ENCODE measurements at regions not wholly inside any gene's neighbourhood (a gene's known extent, or its start where the extent isn't known, plus 50 kb on each side); places are given as distances from the start of the nearest gene placed in this dataset.
"Not testable (repeated sequence)": the region's sequence is repeated elsewhere in the genome, so short reads cannot be mapped to it uniquely, and the experiment has no call there.

- not testable (repeated sequence) for H3K9me3 Mint-ChIP-seq; H3K4me1 Mint-ChIP-seq; H3K36me3 Mint-ChIP-seq; DNase-seq (ENCODE audit: low spot score in 2 of 2); H3K27ac Mint-ChIP-seq; ATAC-seq (ENCODE audit: low read depth); H3K4me3 Mint-ChIP-seq
- H3K27me3 Mint-ChIP-seq: peaks cover 20% of the 10 kb centered on the region
Observed at GRCh38 chr6:28687309-28687981, 161.8 kb downstream of the GPX5 start.

- not testable (repeated sequence) for H3K36me3 Mint-ChIP-seq
Observed at GRCh38 chr6:28691991-28692390, 166.3 kb downstream of the GPX5 start.

GRCh38 chr6:28693033-28693750 is 167.5 kb downstream of the GPX5 start:
- H3K36me3 Mint-ChIP-seq: no peaks in the 10 kb centered on the region
- H3K9me3 Mint-ChIP-seq: peaks cover 2% of the 10 kb centered on the region
- no peak overlapping the region for H3K4me3 Mint-ChIP-seq
- H3K4me1 Mint-ChIP-seq: peaks cover 2% of the 10 kb centered on the region
- ATAC-seq (ENCODE audit: low read depth): no peak
- H3K27ac Mint-ChIP-seq: no peak overlapping the region
- DNase-seq (ENCODE audit: low spot score in 2 of 2): no peak
- peaks cover 43% of the 10 kb centered on the region for H3K27me3 Mint-ChIP-seq

More at GRCh38 chr6:28691991-28692390, 166.3 kb downstream of the GPX5 start:
- DNase-seq (ENCODE audit: low spot score in 2 of 2); H3K9me3 Mint-ChIP-seq; ATAC-seq (ENCODE audit: low read depth); H3K27ac Mint-ChIP-seq; H3K4me3 Mint-ChIP-seq; H3K4me1 Mint-ChIP-seq: not testable (repeated sequence)
- H3K27me3 Mint-ChIP-seq: peaks cover 36% of the 10 kb centered on the region

GRCh38 chr6:28693751-28694443 is 168.2 kb downstream of the GPX5 start:
- ATAC-seq (ENCODE audit: low read depth): no peak
- no peak overlapping the region for H3K4me3 Mint-ChIP-seq
- peaks cover 2% of the 10 kb centered on the region for H3K9me3 Mint-ChIP-seq
- H3K36me3 Mint-ChIP-seq: no peaks in the 10 kb centered on the region
- peaks cover 2% of the 10 kb centered on the region for H3K4me1 Mint-ChIP-seq
- peaks cover 48% of the 10 kb centered on the region for H3K27me3 Mint-ChIP-seq
- DNase-seq (ENCODE audit: low spot score in 2 of 2): no peak
- no peak overlapping the region for H3K27ac Mint-ChIP-seq

GRCh38 chr6:28695715-28696114 is 170.0 kb downstream of the GPX5 start:
- peaks cover 2% of the 10 kb centered on the region for H3K4me1 Mint-ChIP-seq
- peaks cover 2% of the 10 kb centered on the region for H3K9me3 Mint-ChIP-seq
- H3K36me3 Mint-ChIP-seq: no peaks in the 10 kb centered on the region
- DNase-seq (ENCODE audit: low spot score in 2 of 2): no peak
- no peak overlapping the region for H3K4me3 Mint-ChIP-seq
- no peak overlapping the region for H3K27ac Mint-ChIP-seq
- no peak for ATAC-seq (ENCODE audit: low read depth)
- H3K27me3 Mint-ChIP-seq: peaks cover 48% of the 10 kb centered on the region

GRCh38 chr6:28696167-28696566 is 170.5 kb downstream of the GPX5 start:
- DNase-seq (ENCODE audit: low spot score in 2 of 2) (no peak), ATAC-seq (ENCODE audit: low read depth) (no peak)
- peaks cover 2% of the 10 kb centered on the region for H3K9me3 Mint-ChIP-seq
- no peak overlapping the region for H3K27ac Mint-ChIP-seq
- no peak overlapping the region for H3K4me3 Mint-ChIP-seq
- peaks cover 48% of the 10 kb centered on the region for H3K27me3 Mint-ChIP-seq
- no peaks in the 10 kb centered on the region for H3K36me3 Mint-ChIP-seq
- H3K4me1 Mint-ChIP-seq: peaks cover 2% of the 10 kb centered on the region

GRCh38 chr6:28696682-28697081 is 171.0 kb downstream of the GPX5 start:
- no peak for DNase-seq (ENCODE audit: low spot score in 2 of 2)
- ATAC-seq (ENCODE audit: low read depth): no peak
- peaks cover 2% of the 10 kb centered on the region for H3K9me3 Mint-ChIP-seq
- H3K27me3 Mint-ChIP-seq: peaks cover 47% of the 10 kb centered on the region
- no peak overlapping the region for H3K4me3 Mint-ChIP-seq
- no peaks in the 10 kb centered on the region for H3K36me3 Mint-ChIP-seq
- no peak overlapping the region for H3K27ac Mint-ChIP-seq
- peaks cover 2% of the 10 kb centered on the region for H3K4me1 Mint-ChIP-seq

GRCh38 chr6:28707387-28708282 is 182.0 kb downstream of the GPX5 start:
- ATAC-seq (ENCODE audit: low read depth) (no peak), DNase-seq (ENCODE audit: low spot score in 2 of 2) (no peak)
- H3K27ac Mint-ChIP-seq: no peak overlapping the region
- H3K4me1 Mint-ChIP-seq: peaks cover 4% of the 10 kb centered on the region
- H3K36me3 Mint-ChIP-seq: peaks cover 6% of the 10 kb centered on the region
- H3K9me3 Mint-ChIP-seq: peaks cover 16% of the 10 kb centered on the region
- H3K27me3 Mint-ChIP-seq: peaks cover 23% of the 10 kb centered on the region
- no peak overlapping the region for H3K4me3 Mint-ChIP-seq

GRCh38 chr6:28709478-28710349 is 184.0 kb downstream of the GPX5 start:
- H3K27me3 Mint-ChIP-seq: peaks cover 16% of the 10 kb centered on the region
- no peak overlapping the region for H3K4me3 Mint-ChIP-seq
- H3K27ac Mint-ChIP-seq: no peak overlapping the region
- ATAC-seq (ENCODE audit: low read depth): no peak
- peaks cover 4% of the 10 kb centered on the region for H3K4me1 Mint-ChIP-seq
- DNase-seq (ENCODE audit: low spot score in 2 of 2): no peak
- peaks cover 13% of the 10 kb centered on the region for H3K9me3 Mint-ChIP-seq
- H3K36me3 Mint-ChIP-seq: peaks cover 6% of the 10 kb centered on the region

GRCh38 chr6:28710466-28711191 is 184.9 kb downstream of the GPX5 start:
- Mint-ChIP-seq H3K27me3 (peaks cover 14% of the 10 kb centered on the region), H3K9me3 (peaks cover 13% of the 10 kb centered on the region), H3K27ac (no peak overlapping the region), H3K4me1 (peaks cover 4% of the 10 kb centered on the region), H3K36me3 (peaks cover 6% of the 10 kb centered on the region), H3K4me3 (no peak overlapping the region)
- ATAC-seq (ENCODE audit: low read depth) (no peak), DNase-seq (ENCODE audit: low spot score in 2 of 2) (no peak)

GRCh38 chr6:28711325-28711724 is 185.6 kb downstream of the GPX5 start:
- peaks cover 14% of the 10 kb centered on the region for H3K27me3 Mint-ChIP-seq

GRCh38 chr6:28711788-28712341 is 186.2 kb downstream of the GPX5 start:
- ATAC-seq (ENCODE audit: low read depth): no peak
- Mint-ChIP-seq H3K4me1 (peaks cover 4% of the 10 kb centered on the region), H3K27me3 (peaks cover 14% of the 10 kb centered on the region), H3K9me3 (peaks cover 11% of the 10 kb centered on the region), H3K27ac (no peak overlapping the region), H3K36me3 (peaks cover 6% of the 10 kb centered on the region), H3K4me3 (no peak overlapping the region)
- DNase-seq (ENCODE audit: low spot score in 2 of 2): no peak

More at GRCh38 chr6:28711325-28711724, 185.6 kb downstream of the GPX5 start:
- Mint-ChIP-seq H3K9me3 (peaks cover 11% of the 10 kb centered on the region), H3K4me3 (no peak overlapping the region), H3K4me1 (peaks cover 4% of the 10 kb centered on the region), H3K36me3 (peaks cover 6% of the 10 kb centered on the region), H3K27ac (no peak overlapping the region)
- DNase-seq (ENCODE audit: low spot score in 2 of 2) (no peak), ATAC-seq (ENCODE audit: low read depth) (no peak)

All from memory B cell (primary cell).